Tibial nerve (tissue), 4 donors: ENCODE measurements at regions not wholly inside any gene's neighbourhood (a gene's known extent, or its start where the extent isn't known, plus 50 kb on each side); places are given as distances from the start of the nearest gene placed in this dataset.

Experiments
- DNase-seq, 2 donors: peaks; one replicate each; pipeline ENCODE4 v3.0.0-alpha.2; 2019; ENCODE audit warnings: low spot score in 2 of 2
- H3K27ac ChIP-seq, 4 donors: fragments of 200-600 bp; sonication (generic) in 3 of 4; one replicate each; pipeline ENCODE4 v1.5.1; 2017 to 2019; ENCODE audit warnings: mild to moderate bottlenecking in 1 of 4
- H3K27me3 ChIP-seq, 2 donors: fragments of 200-600 bp; sonication (generic) in 1 of 2; one replicate each; pipeline versions ENCODE4 v1.5.1 to v1.6.0; 2017 to 2019
- H3K36me3 ChIP-seq, 3 donors: fragments of 200-600 bp; sonication (generic); one replicate each; pipeline ENCODE4 v1.5.1; 2018 to 2019
- H3K4me1 ChIP-seq, 4 donors: fragments of 200-600 bp; sonication (generic) in 3 of 4; one replicate each; pipeline ENCODE4 v1.5.1; 2017 to 2019
- H3K4me3 ChIP-seq, 4 donors: fragments of 200-600 bp; sonication (generic) in 3 of 4; one replicate each; pipeline ENCODE4 v1.5.1; 2017 to 2019; ENCODE audit warnings: mild to moderate bottlenecking in 1 of 4, moderate library complexity in 1 of 4
- H3K9me3 ChIP-seq, 4 donors: fragments of 200-600 bp; sonication (generic) in 3 of 4; one replicate each; pipeline ENCODE4 v1.5.1; 2017 to 2019
- CTCF ChIP-seq, 5 experiments: fragments of 200-600 bp in 3 of 5; fragments of 450-650 bp in 2 of 5; sonication (generic) in 3 of 5; IDR thresholded peaks; one replicate each; pipeline ENCODE4 v1.5.1; 2016 to 2019; ENCODE audit warnings: antibody characterized with exemption in 5 of 5, mild to moderate bottlenecking in 3 of 5, moderate library complexity in 2 of 5
- EP300 ChIP-seq, 2 donors: sonication (generic); formaldehyde crosslinking; IDR thresholded peaks; one replicate each; pipeline ENCODE4 v1.6.1; 2017; ENCODE audit warnings: antibody characterized with exemption in 2 of 2, mild to moderate bottlenecking in 1 of 2
- POLR2A ChIP-seq, 2 donors: fragments of 450-650 bp; IDR thresholded peaks; one replicate each; pipeline ENCODE4 v1.6.1; 2017; ENCODE audit warnings: antibody characterized with exemption in 2 of 2, mild to moderate bottlenecking in 2 of 2, moderate library complexity in 2 of 2
- WGBS, 2 donors: methylation state at CpG; one replicate each; pipeline ENCODE4 v1.1.5; 2018; 5-methylcytosine and 5-hydroxymethylcytosine counted together

- TF ChIP-seq EP300 (IDR thresholded peaks at IDR 0.05), result no peak
Observed at GRCh38 chr2:138327967-138328366, 173.6 kb upstream of the SPOPL start.

DNA sequence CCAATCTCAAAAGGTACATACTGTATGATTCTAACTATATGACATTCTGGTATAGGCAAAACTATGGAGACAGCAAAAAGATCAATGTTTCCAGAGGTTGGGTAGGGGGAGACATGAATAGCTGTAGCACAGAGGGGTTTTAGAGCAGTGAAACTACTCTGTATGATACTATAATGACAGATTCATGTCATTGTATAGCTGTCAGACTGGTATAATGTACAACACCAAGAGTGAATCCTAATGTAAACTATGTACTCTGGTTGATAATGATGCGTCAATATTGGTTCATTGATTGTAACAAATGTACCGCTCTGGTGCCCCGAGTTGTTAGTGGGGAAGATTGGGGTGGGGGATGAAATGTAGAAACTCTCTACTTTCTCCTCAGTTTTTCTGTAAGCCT is 172.4 kb upstream of the SPOPL start:
- no peaks in the 10 kb centered on the region for H3K27me3 ChIP-seq
- H3K9me3 ChIP-seq, result no peaks in the 10 kb centered on the region
- TF ChIP-seq CTCF (IDR thresholded peaks at IDR 0.05) (no peak), EP300 (IDR thresholded peaks at IDR 0.05) (no peak), POLR2A (IDR thresholded peaks at IDR 0.05) (no peak)
- H3K4me1 ChIP-seq, result no peaks in the 10 kb centered on the region
- no peak overlapping the region for H3K27ac ChIP-seq
- no peaks in the 10 kb centered on the region for H3K36me3 ChIP-seq
- 64% methylated on average over 3 of the region's 3 CpGs for WGBS, 2 donors
- no peak overlapping the region for H3K4me3 ChIP-seq
- no peak for DNase-seq

More at GRCh38 chr2:138327967-138328366, 173.6 kb upstream of the SPOPL start:
- Histone ChIP-seq H3K36me3 (no peaks in the 10 kb centered on the region), H3K4me3 (no peak overlapping the region), H3K27ac (no peak overlapping the region), H3K9me3 (no peaks in the 10 kb centered on the region), H3K4me1 (no peaks in the 10 kb centered on the region), H3K27me3 (no peaks in the 10 kb centered on the region)
- no peak for DNase-seq
- 81 to 100% methylated on average over 1 of the region's 1 CpG for WGBS, 2 donors

DNA sequence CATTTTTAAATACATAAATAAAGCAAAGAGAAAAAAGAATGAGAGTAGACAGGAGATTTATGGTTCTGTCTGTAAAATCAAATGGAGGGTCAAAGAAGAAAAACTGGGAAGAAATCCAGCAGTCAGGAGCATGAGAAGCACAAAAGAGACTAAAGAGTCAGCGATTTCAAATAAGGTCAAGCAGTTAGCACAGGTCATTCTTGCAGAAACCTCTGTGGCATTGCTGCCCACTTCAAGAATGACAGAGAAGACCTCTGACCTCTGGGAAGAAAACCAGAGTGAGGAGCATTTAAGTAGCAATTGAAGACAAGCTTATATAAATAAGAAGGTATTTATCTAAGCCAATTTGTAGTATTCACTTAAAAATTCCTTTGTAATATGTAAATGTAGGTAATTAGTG is 172.0 kb upstream of the SPOPL start:
- TF ChIP-seq CTCF (IDR thresholded peaks at IDR 0.05) (no peak), EP300 (IDR thresholded peaks at IDR 0.05) (no peak), POLR2A (IDR thresholded peaks at IDR 0.05) (no peak)
- Histone ChIP-seq H3K36me3 (no peaks in the 10 kb centered on the region), H3K27me3 (no peaks in the 10 kb centered on the region), H3K4me3 (no peak overlapping the region), H3K9me3 (no peaks in the 10 kb centered on the region), H3K27ac (no peak overlapping the region), H3K4me1 (no peaks in the 10 kb centered on the region)
- 26 to 27% methylated on average over 1 of the region's 1 CpG for whole genome bisulfite sequencing, 2 donors
- no peak for DNase-seq

DNA sequence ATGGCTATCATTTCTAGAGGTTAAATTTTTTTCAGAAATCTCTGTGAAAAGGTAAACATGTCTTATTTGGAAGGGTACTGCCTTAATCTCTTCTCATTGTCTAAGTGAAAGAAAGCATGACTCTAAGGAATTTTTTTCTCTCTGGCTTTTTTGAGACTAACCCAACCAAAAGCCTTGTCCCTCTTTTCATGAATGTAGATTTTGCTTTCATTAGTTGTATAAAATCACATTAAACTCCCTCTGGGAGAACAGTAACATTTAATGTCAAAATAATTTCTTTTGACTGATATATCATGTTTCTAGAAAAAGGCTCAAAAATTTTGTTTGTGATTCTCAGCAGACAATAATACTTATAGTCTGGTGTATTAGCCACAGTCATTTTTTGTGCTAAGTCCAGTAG is 168.4 kb upstream of the SPOPL start:
- TF ChIP-seq POLR2A (IDR thresholded peaks at IDR 0.05) (no peak), EP300 (IDR thresholded peaks at IDR 0.05) (no peak), CTCF (IDR thresholded peaks at IDR 0.05) (no peak)
- Histone ChIP-seq H3K4me3 (no peak overlapping the region), H3K4me1 (no peaks in the 10 kb centered on the region), H3K36me3 (no peaks in the 10 kb centered on the region), H3K27me3 (no peaks in the 10 kb centered on the region), H3K27ac (no peak overlapping the region), H3K9me3 (no peaks in the 10 kb centered on the region)
- DNase-seq, result no peak

DNA sequence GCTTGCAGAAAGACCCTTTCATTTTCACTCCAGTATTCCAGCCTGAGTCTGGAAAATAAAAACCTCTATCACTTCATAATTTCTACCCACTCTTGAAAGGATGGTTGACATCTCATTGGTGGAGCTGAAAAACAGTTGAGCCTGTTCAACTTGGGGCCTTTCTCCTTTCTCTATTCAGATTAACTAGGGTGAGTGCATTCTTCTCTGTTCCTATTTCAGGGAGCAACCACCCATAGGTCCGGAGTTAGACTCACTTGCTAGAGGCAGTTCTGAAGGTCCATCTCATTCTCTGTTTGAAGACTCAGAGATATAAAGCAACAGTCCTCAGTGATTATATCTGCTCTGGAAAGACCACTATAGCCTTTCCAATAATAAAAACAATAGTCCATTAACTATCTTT is 167.9 kb upstream of the SPOPL start:
- Histone ChIP-seq H3K4me1 (no peaks in the 10 kb centered on the region), H3K27ac (no peak overlapping the region), H3K36me3 (no peaks in the 10 kb centered on the region), H3K4me3 (no peak overlapping the region), H3K27me3 (no peaks in the 10 kb centered on the region), H3K9me3 (no peaks in the 10 kb centered on the region)
- 80 to 85% methylated on average over 1 of the region's 1 CpG for WGBS, 2 donors
- no peak for DNase-seq
- no peak for TF ChIP-seq CTCF (IDR thresholded peaks at IDR 0.05)
- TF ChIP-seq POLR2A (IDR thresholded peaks at IDR 0.05), result no peak
- TF ChIP-seq EP300 (IDR thresholded peaks at IDR 0.05), result no peak

- no peak for DNase-seq
- Histone ChIP-seq H3K9me3 (no peaks in the 10 kb centered on the region), H3K36me3 (no peaks in the 10 kb centered on the region), H3K4me3 (no peak overlapping the region), H3K27me3 (no peaks in the 10 kb centered on the region), H3K27ac (no peak overlapping the region), H3K4me1 (no peaks in the 10 kb centered on the region)
- TF ChIP-seq EP300 (IDR thresholded peaks at IDR 0.05) (no peak), POLR2A (IDR thresholded peaks at IDR 0.05) (no peak), CTCF (IDR thresholded peaks at IDR 0.05) (no peak)
- 56 to 58% methylated on average over 3 of the region's 3 CpGs for WGBS, 2 donors
Observed at GRCh38 chr2:138334323-138334722, 167.2 kb upstream of the SPOPL start.
